ENCODE measurements at regions not wholly inside any gene's neighbourhood (a gene's known extent, or its start where the extent isn't known, plus 50 kb on each side); places are given as distances from the start of the nearest gene placed in this dataset.

DNA sequence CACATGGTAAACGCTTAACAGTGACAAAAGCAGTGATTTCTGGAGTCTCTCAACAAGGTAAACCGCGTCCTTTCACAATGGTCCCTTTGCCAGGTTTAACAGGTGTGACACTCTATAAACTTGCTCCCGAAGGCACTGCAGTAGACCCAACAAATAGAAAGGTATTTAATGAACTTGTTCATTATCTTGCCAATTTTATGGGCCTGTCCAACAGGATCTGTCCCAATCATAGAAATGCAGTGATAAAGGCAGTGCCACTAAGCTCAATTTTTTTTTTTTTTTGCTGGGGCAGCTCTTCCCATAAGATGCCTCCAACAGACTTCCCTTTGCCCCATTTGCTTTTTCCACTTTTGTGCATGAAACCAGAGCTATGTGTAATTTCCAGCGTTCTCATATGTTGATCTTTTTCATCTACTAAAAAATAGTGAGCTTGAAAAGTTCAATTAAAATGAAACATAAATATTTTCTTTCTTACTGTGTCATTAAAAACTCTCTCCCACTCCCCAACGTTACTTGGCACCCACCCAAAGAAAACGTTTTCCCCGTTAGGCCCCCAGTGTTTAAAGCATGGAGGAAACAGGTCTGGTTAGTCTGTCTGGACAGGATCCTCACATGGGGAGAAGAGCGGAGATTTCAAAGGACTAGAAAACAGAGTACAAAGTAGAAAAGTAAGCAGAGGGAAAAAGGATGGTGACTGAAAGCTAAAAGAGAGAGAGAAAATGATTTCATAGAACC lies 80.9 kb upstream of the SPATA31D4 start:
- TF ChIP-seq, protein P1, sequence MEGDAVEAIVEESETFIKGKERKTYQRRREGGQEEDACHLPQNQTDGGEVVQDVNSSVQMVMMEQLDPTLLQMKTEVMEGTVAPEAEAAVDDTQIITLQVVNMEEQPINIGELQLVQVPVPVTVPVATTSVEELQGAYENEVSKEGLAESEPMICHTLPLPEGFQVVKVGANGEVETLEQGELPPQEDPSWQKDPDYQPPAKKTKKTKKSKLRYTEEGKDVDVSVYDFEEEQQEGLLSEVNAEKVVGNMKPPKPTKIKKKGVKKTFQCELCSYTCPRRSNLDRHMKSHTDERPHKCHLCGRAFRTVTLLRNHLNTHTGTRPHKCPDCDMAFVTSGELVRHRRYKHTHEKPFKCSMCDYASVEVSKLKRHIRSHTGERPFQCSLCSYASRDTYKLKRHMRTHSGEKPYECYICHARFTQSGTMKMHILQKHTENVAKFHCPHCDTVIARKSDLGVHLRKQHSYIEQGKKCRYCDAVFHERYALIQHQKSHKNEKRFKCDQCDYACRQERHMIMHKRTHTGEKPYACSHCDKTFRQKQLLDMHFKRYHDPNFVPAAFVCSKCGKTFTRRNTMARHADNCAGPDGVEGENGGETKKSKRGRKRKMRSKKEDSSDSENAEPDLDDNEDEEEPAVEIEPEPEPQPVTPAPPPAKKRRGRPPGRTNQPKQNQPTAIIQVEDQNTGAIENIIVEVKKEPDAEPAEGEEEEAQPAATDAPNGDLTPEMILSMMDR (IDR thresholded peaks at IDR 0.05) = no peak
- TF ChIP-seq ZFX (IDR thresholded peaks at IDR 0.05; ENCODE audit: borderline replicate concordance) = no peak
- no peak overlapping the region for H3K27ac ChIP-seq

DNA sequence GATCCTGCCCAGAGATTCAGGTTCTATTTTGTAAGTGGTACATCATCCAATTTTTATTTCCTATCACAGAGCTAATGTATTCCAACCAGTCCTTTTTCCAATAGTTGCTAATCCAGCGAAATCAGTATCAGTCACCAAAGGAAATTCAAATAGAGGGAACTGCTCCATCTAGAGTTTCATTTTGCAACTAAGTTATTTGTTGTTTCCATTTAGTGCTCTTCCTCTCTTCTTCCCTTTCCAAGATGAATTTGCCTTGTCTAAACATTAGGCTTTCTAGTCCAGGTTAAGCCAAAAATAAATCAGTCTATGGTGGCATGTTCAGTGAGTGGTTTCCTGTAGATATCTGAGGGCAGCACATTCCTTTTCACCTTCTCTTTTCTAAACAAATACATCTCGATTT lies 79.8 kb upstream of the SPATA31D4 start:
- TF ChIP-seq ZFX (IDR thresholded peaks at IDR 0.05; ENCODE audit: borderline replicate concordance) = no peak
- TF ChIP-seq, protein P1 (IDR thresholded peaks at IDR 0.05) = 0 out of 2 replicates have a peak, but pooled peaks have one; percentile 2
- no peak overlapping the region for H3K27ac ChIP-seq

DNA sequence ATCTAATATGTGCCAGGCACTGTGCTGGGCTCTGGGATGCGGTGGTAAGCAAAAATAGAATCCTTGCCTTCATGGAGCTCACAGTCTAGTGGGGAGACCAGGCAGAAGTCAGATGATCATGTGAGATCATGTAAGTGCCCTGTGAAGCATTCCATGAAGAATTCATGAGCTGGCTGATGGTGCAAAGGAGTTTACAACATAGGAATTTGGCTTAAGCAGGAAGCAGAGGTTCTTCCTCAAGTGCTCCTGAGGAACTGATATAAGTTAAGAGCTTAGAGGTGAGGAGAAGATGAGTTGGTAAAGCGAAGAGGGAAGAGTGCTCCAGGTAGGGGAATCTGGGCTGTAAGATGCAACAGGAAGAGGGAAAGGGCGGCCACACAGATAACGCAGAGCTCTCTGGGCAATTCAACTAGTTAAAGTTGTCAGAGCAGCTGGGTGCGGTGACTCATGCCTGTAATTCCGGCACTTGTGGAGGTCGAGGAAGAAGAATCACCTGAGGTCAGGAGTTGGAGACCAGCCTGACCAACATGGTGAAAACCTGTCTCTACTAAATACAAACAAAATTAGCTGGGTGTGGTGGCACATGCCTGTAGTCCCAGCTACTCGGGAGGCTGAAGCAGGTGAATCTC lies 78.5 kb upstream of the SPATA31D4 start:
- TF ChIP-seq, protein P1 (IDR thresholded peaks at IDR 0.05) = no peak
- TF ChIP-seq ZFX (IDR thresholded peaks at IDR 0.05; ENCODE audit: borderline replicate concordance) = no peak
- H3K27ac ChIP-seq = no peak overlapping the region

DNA sequence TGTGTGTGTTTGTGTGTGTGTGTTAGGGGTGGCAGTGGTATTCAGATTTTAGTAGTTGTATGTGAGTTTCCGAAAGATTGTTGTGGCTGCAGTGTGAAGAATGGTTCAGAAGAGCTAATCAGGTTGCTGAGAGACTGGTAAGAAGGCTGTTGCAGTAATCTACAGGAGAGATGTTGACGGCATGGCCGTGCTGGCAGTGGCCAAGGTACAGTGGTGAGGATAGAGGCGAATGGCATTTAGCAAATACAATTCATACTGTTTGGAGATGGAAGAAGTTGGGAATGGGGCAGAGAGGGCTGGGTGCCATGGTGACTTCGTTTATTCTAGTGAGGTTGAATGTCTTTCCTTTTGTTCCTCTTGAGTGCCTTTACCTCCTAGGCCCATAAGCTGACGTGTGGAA lies 77.5 kb upstream of the SPATA31D4 start:
- TF ChIP-seq, protein P1 (IDR thresholded peaks at IDR 0.05) = no peak
- TF ChIP-seq ZFX (IDR thresholded peaks at IDR 0.05; ENCODE audit: borderline replicate concordance) = no peak
- H3K27ac ChIP-seq = no peak overlapping the region

DNA sequence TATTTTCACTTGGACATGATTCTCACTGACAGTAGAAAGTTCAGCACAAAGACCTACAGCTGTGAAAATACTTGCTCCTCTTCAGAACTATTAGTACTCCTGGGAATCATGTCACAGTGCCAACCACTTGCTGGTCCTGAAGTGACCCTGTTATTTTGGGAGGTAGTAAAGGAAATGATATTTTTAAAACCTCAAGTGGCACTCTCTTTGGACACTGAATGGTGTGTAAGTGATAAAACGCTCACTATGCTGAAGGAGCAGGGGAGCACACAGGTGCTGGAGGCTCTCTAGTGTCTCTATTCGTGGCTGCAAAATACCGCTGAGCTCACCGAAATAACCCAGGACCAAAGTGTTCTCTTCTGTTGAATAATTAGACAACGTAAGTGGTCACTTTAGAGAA lies 76.9 kb upstream of the SPATA31D4 start:
- H3K27ac ChIP-seq = no peak overlapping the region
- no peak for TF ChIP-seq ZFX (IDR thresholded peaks at IDR 0.05; ENCODE audit: borderline replicate concordance)
- TF ChIP-seq, protein P1 (IDR thresholded peaks at IDR 0.05) = no peak

DNA sequence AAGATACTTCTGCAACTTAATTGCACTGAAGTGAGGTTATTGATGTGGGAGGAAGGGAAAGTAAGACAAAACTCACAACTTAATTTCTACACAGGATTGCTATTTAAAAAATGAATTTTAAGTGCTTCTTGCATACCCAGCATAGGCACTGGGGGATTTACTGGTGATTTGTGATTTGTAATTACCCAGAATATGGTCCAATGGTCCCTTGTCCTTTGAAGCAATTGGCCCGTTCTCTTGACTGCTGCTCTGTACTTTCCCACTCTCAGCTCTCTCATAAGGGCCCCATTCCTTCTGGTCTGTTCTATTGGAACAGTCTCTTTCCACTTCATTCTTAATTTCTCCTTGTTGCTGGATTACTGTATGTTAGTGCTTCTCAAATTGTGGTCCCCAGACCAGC lies 75.4 kb upstream of the SPATA31D4 start:
- no peak overlapping the region for H3K27ac ChIP-seq

More for the DNA sequence above, 75.4 kb upstream of the SPATA31D4 start:
- no peak for TF ChIP-seq ZFX (IDR thresholded peaks at IDR 0.05; ENCODE audit: borderline replicate concordance)
- TF ChIP-seq, protein P1 (IDR thresholded peaks at IDR 0.05) = no peak

All from 22Rv1 (cell line).